ENCODE measurements at regions not wholly inside any gene's neighbourhood (a gene's known extent, or its start where the extent isn't known, plus 50 kb on each side); places are given as distances from the start of the nearest gene placed in this dataset.

DNA sequence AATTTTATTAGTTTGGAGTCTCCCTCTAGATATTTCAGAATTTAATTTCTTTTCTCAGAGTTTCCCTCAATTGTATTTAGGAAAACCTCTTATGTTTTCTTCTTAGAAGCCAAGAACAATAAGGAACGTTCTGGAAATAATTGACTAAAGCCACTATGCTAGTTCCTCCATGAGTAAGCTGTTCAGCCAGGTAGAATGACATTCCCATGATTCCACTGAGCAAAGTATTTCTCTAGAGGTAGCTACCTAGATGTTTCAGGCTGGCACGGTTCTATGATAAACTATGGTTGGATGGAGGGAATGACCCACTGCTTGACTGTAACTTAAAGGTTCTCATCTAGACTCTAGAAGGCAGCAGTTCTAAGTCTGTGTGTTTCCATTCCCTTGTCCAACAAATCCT lies 62.4 kb downstream of the CLDN17 start:
- intact Hi-C loops (cut with DNase I; ENCODE audit: low total_unique reads) = no loop called here
- no peak for DNase-seq (ENCODE audit: low spot score in 2 of 2)

GRCh38 chr21:30102871-30103270 lies 63.7 kb downstream of the CLDN17 start:
- no peak for TF ChIP-seq POLR2A (IDR thresholded peaks at IDR 0.05)
- TF ChIP-seq, protein P1, sequence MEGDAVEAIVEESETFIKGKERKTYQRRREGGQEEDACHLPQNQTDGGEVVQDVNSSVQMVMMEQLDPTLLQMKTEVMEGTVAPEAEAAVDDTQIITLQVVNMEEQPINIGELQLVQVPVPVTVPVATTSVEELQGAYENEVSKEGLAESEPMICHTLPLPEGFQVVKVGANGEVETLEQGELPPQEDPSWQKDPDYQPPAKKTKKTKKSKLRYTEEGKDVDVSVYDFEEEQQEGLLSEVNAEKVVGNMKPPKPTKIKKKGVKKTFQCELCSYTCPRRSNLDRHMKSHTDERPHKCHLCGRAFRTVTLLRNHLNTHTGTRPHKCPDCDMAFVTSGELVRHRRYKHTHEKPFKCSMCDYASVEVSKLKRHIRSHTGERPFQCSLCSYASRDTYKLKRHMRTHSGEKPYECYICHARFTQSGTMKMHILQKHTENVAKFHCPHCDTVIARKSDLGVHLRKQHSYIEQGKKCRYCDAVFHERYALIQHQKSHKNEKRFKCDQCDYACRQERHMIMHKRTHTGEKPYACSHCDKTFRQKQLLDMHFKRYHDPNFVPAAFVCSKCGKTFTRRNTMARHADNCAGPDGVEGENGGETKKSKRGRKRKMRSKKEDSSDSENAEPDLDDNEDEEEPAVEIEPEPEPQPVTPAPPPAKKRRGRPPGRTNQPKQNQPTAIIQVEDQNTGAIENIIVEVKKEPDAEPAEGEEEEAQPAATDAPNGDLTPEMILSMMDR (IDR thresholded peaks at IDR 0.05) = no peak
- WGBS, 2 donors = 55 to 75% methylated on average over 5 of the region's 5 CpGs
- no peak for DNase-seq (ENCODE audit: low spot score in 2 of 2)
- intact Hi-C loops (cut with DNase I; ENCODE audit: low total_unique reads) = no loop called here
- no peak overlapping the region for H3K4me3 ChIP-seq (ENCODE audit: low read depth, poor library complexity, severe bottlenecking)

More for the DNA sequence above, 62.4 kb downstream of the CLDN17 start:
- H3K4me3 ChIP-seq (ENCODE audit: low read depth, poor library complexity, severe bottlenecking) = no peak overlapping the region
- WGBS, 2 donors = 68 to 78% methylated on average over 2 of the region's 2 CpGs
- TF ChIP-seq, protein P1 (IDR thresholded peaks at IDR 0.05) = no peak

DNA sequence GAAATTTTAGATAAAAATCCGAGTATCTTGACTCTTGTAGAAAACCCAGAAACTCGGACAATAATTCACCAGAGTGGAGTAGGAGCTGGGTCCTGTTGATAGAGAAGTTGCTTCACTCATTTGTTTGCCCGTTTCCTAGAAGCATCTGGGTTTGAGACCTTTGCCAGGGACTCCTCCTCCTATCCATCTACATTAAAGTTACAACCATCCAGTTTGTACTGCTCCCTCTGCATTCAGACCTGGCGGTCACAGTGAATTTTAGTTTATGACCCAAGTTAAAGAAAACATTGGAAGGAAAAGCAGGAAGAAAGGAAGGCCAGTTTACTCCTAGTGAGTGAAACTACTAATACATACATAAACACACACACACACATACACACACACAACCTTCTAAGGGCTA lies 64.6 kb downstream of the CLDN17 start:
- intact Hi-C loops (cut with DNase I; ENCODE audit: low total_unique reads) = no loop called here
- no peak for DNase-seq (ENCODE audit: low spot score in 2 of 2)
- 78 to 80% methylated on average over 4 of the region's 4 CpGs for WGBS, 2 donors
- H3K4me3 ChIP-seq (ENCODE audit: low read depth, poor library complexity, severe bottlenecking) = no peak overlapping the region
- no peak for TF ChIP-seq POLR2A (IDR thresholded peaks at IDR 0.05)
- TF ChIP-seq, protein P1 (IDR thresholded peaks at IDR 0.05) = no peak

DNA sequence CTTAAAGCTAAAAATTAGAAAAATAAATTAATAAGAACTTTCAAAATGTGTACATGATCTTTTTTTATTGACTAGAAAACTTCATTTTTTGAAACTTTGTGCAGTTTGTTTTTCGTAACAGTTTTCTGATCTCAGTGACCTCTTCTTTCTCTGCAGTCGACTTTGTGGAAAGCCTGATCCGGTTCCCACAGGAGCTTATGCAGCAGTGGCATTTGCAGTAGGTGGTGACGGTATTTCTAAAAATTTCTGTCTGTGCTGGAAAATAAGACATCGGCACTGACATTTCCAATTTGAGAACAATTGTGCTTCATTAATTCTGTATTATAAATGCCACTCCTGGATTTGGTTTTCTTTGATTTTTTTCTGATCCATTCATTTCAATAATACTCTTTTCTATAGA lies 68.8 kb downstream of the CLDN17 start:
- TF ChIP-seq, protein P1 (IDR thresholded peaks at IDR 0.05) = no peak
- no peak for TF ChIP-seq POLR2A (IDR thresholded peaks at IDR 0.05)
- no peak for DNase-seq (ENCODE audit: low spot score in 2 of 2)
- intact Hi-C loops (cut with DNase I; ENCODE audit: low total_unique reads) = no loop called here
- WGBS, 2 donors = 80 to 95% methylated on average over 5 of the region's 5 CpGs
- no peak overlapping the region for H3K4me3 ChIP-seq (ENCODE audit: low read depth, poor library complexity, severe bottlenecking)

DNA sequence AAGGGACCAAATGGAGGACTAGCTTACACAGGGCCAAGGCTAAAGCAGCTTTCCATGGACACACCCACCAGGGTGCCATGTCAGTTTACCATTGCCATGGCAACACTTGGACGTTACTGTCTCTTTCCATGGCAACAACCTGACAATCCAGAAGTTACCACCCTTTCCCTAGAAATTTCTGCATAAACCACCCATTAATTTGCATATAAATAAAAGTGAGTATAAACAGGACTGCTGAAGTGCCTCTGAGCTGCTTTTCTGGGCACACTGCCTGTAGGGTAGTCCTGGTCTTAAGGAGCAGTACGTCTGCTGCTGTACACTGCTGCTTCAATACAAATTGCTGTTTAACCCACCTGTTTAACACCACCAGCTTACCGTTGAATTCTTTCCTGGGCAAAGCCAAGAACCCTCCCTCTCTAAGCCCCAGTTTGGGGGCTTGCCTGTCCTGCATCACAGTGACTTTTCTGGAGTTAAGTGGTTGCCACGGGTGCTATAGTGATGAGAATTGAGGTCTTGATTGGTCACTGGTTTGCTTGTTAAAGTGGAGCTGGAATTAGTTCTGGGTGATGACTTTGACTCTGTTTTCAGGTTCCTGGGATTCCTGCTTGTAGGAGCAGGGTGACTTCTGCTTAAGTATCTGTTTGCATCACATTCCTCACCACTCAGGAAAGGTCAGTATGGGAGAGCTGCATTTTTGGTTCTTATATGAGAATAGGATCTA lies 83.2 kb downstream of the CLDN17 start:
- intact Hi-C loops (cut with DNase I; ENCODE audit: low total_unique reads) = no loop called here
- no peak for DNase-seq (ENCODE audit: low spot score in 2 of 2)
- H3K4me3 ChIP-seq (ENCODE audit: low read depth, poor library complexity, severe bottlenecking) = no peak overlapping the region
- WGBS, 2 donors = 21 to 28% methylated on average over 4 of the region's 4 CpGs
- TF ChIP-seq, protein P1 (IDR thresholded peaks at IDR 0.05) = no peak
- no peak for TF ChIP-seq POLR2A (IDR thresholded peaks at IDR 0.05)

GRCh38 chr21:30081506-30081905 lies 85.1 kb downstream of the CLDN17 start:
- 42 to 55% methylated on average over 2 of the region's 2 CpGs for WGBS, 2 donors
- intact Hi-C loops (cut with DNase I; ENCODE audit: low total_unique reads) = no loop called here
- TF ChIP-seq, protein P1 (IDR thresholded peaks at IDR 0.05) = no peak
- TF ChIP-seq POLR2A (IDR thresholded peaks at IDR 0.05) = no peak
- no peak overlapping the region for H3K4me3 ChIP-seq (ENCODE audit: low read depth, poor library complexity, severe bottlenecking)
- DNase-seq (ENCODE audit: low spot score in 2 of 2) = no peak

Data from lower leg skin (tissue), 4 donors.